ENCODE measurements at regions not wholly inside any gene's neighbourhood (a gene's known extent, or its start where the extent isn't known, plus 50 kb on each side); places are given as distances from the start of the nearest gene placed in this dataset.

- H4K8ac ChIP-seq (ENCODE audit: extremely low read depth, insufficient read depth, low read length) = no peak overlapping the region
- 44% methylated on average over 6 of the region's 6 CpGs; no CpG with 5 or more reads in 1 of the 2 experiments for whole genome bisulfite sequencing, 2 experiments (ENCODE audit: extremely low coverage in 1 of 2, insufficient coverage in 1 of 2, insufficient read length in 1 of 2, insufficient replicate concordance in 2 of 2, low coverage in 1 of 2, low lambda C conversion rate in 2 of 2, missing lambda C conversion rate in 1 of 2)
- DNase-seq (ENCODE audit: low read depth in 1 of 2, low spot score in 2 of 2) (peak; percentile 7 to 52), FAIRE-seq (peak; percentile 90)
- POLR2A ChIA-PET (ENCODE audit: partially characterized antibody) = interaction anchor here (0.6 kb wide), 1 partner anchor 1000 kb away, joined by 4 read pairs; no protein-coding TSS in a partner anchor
- H2AK5ac ChIP-seq (ENCODE audit: low read depth, low read length) = no peak overlapping the region
- H3K4me1 ChIP-seq (replicated peaks in 1 of 4; ENCODE audit: control insufficient read depth in 3 of 4, insufficient read depth in 4 of 4, low read length in 3 of 4) = no peaks in the 10 kb centered on the region
- TF ChIP-seq KDM1A (IDR thresholded peaks at IDR 0.05; ENCODE audit: borderline replicate concordance, low read length) (no peak), RAD21 (IDR thresholded peaks at IDR 0.05 in 1 of 2, conservative IDR thresholded peaks at IDR 0.05 in 1 of 2; ENCODE audit: low read depth in 2 of 2, low read length in 2 of 2) (peak; percentile 85 to 87), USF2 (IDR thresholded peaks at IDR 0.05; ENCODE audit: low read length) (no peak), CTCF (IDR thresholded peaks at IDR 0.05; ENCODE audit: control extremely low read depth in 1 of 3, insufficient read depth in 1 of 3, low read depth in 1 of 3, low read length in 3 of 3) (peak; percentile 72 to 78 (median 78)), NANOG (IDR thresholded peaks at IDR 0.05; ENCODE audit: insufficient read depth, low read depth, low read length, poor library complexity, severe bottlenecking) (no peak)
- no peaks in the 10 kb centered on the region for H3K23me2 ChIP-seq (ENCODE audit: low read depth, low read length)
- no peak overlapping the region for H3K4ac ChIP-seq (replicated peaks; ENCODE audit: insufficient read length, low read depth, low read length)
- H3K4me2 ChIP-seq (ENCODE audit: insufficient read depth in 1 of 2, low read depth in 2 of 2, low read length in 2 of 2) = no peak overlapping the region
- H4K91ac ChIP-seq (replicated peaks; ENCODE audit: insufficient read length, low read length) = no peak overlapping the region
- no peak overlapping the region for H2BK20ac ChIP-seq (ENCODE audit: low read length)
- H2BK15ac ChIP-seq (ENCODE audit: low read length) = no peak overlapping the region
- no peak overlapping the region for H2AFZ ChIP-seq (ENCODE audit: low read length)
- CTCF ChIA-PET (ENCODE audit: partially characterized antibody) = interaction anchor here (0.8 to 3.8 kb wide), 23 partner anchors 8 to 747 kb away, joined by 3 to 22 read pairs (median 3); no protein-coding TSS in a partner anchor
- no peaks in the 10 kb centered on the region for H3K79me2 ChIP-seq (ENCODE audit: control insufficient read depth in 1 of 2, insufficient read depth in 2 of 2, low read length in 2 of 2)
- no peak overlapping the region for H3K4me3 ChIP-seq (ENCODE audit: extremely low read depth in 1 of 4, insufficient read depth in 2 of 4, low read depth in 3 of 4, low read length in 4 of 4)
- no peaks in the 10 kb centered on the region for H3K9me3 ChIP-seq (ENCODE audit: insufficient read depth in 2 of 2, low read depth in 1 of 2, low read length in 1 of 2)
- no peak overlapping the region for H3K23ac ChIP-seq (ENCODE audit: insufficient read length)
- no peaks in the 10 kb centered on the region for H3K36me3 ChIP-seq (ENCODE audit: control insufficient read depth in 2 of 4, insufficient read depth in 4 of 4, low read length in 3 of 4)
- H3K79me1 ChIP-seq (ENCODE audit: low read depth, low read length) = no peaks in the 10 kb centered on the region
- H2BK120ac ChIP-seq (replicated peaks; ENCODE audit: low read depth, low read length) = no peak overlapping the region
- no peak overlapping the region for H3K14ac ChIP-seq (ENCODE audit: insufficient read length)
- H4K5ac ChIP-seq (ENCODE audit: insufficient read length, low read depth, low read length) = no peak overlapping the region
- peak overlapping the region; percentile 42; the same call in 1 of the 2 replicates for H2BK12ac ChIP-seq (ENCODE audit: low read depth, low read length)
- H3K9ac ChIP-seq (replicated peaks in 1 of 4; ENCODE audit: extremely low read depth in 1 of 4, low read depth in 3 of 4, low read length in 3 of 4) = no peak overlapping the region
- H3K27me3 ChIP-seq (replicated peaks in 1 of 4; ENCODE audit: control insufficient read depth in 3 of 4, extremely low read depth in 1 of 4, insufficient read depth in 3 of 4, low read length in 3 of 4) = no peaks in the 10 kb centered on the region; a peak in 1 of 7 replicates
- no peak overlapping the region for H3K56ac ChIP-seq (replicated peaks; ENCODE audit: insufficient read length, low read depth, low read length)
- no peak overlapping the region for H2BK5ac ChIP-seq (ENCODE audit: low read depth, low read length)
- no peak overlapping the region for H3K27ac ChIP-seq (ENCODE audit: low read depth, low read length)
- H4K20me1 ChIP-seq (replicated peaks in 1 of 2; ENCODE audit: control insufficient read depth in 1 of 2, insufficient read depth in 2 of 2, low read length in 2 of 2) = no peaks in the 10 kb centered on the region
- H3K18ac ChIP-seq (ENCODE audit: extremely low read depth, low read length) = no peak overlapping the region
Measured at GRCh38 chr12:126663304-126664094, 1598.3 kb downstream of the AACS start.
